ENCODE measurements at regions not wholly inside any gene's neighbourhood (a gene's known extent, or its start where the extent isn't known, plus 50 kb on each side); places are given as distances from the start of the nearest gene placed in this dataset.

- TF ChIP-seq CTCF (IDR thresholded peaks at IDR 0.05) = no peak
- TF ChIP-seq POLR2A (IDR thresholded peaks at IDR 0.05) = no peak
Measured at GRCh38 chr6:144652292-144652891, 367.3 kb downstream of the UTRN start.
